ENCODE measurements at regions not wholly inside any gene's neighbourhood (a gene's known extent, or its start where the extent isn't known, plus 50 kb on each side); places are given as distances from the start of the nearest gene placed in this dataset.

- Histone ChIP-seq H3K27ac (replicated peaks) (no peak overlapping the region), H3K4me3 (replicated peaks; ENCODE audit: insufficient read depth, low read length) (no peak overlapping the region), H3K27me3 (ENCODE audit: insufficient read depth, poor library complexity, severe bottlenecking) (no peaks in the 10 kb centered on the region)
- DNase-seq (ENCODE audit: low read depth in 1 of 2, low spot score in 1 of 2), result no peak
- TF ChIP-seq POLR2AphosphoS5 (IDR thresholded peaks at IDR 0.05; ENCODE audit: low read depth) (no peak), SPI1 (IDR thresholded peaks at IDR 0.05; ENCODE audit: borderline replicate concordance, low read depth) (no peak), REST (IDR thresholded peaks at IDR 0.05; ENCODE audit: insufficient replicate concordance, low read depth) (no peak)
Measured at GRCh38 chr5:110082863-110083262, 393.1 kb downstream of the MAN2A1 start.

- Histone ChIP-seq H3K27ac (replicated peaks) (no peak overlapping the region), H3K4me3 (replicated peaks; ENCODE audit: insufficient read depth, low read length) (no peak overlapping the region)
Measured at GRCh38 chr5:110085826-110086225, 396.1 kb downstream of the MAN2A1 start.

GRCh38 chr5:110086658-110087388 is 397.1 kb downstream of the MAN2A1 start:
- no peak for DNase-seq (ENCODE audit: low read depth in 1 of 2, low spot score in 1 of 2)
- TF ChIP-seq POLR2AphosphoS5 (IDR thresholded peaks at IDR 0.05; ENCODE audit: low read depth) (no peak), GABPA (IDR thresholded peaks at IDR 0.05; ENCODE audit: low read depth) (no peak), REST (IDR thresholded peaks at IDR 0.05; ENCODE audit: insufficient replicate concordance, low read depth) (no peak), SPI1 (IDR thresholded peaks at IDR 0.05; ENCODE audit: borderline replicate concordance, low read depth) (no peak), CTCF (IDR thresholded peaks at IDR 0.05; ENCODE audit: insufficient read depth, low read length) (no peak)
- Histone ChIP-seq H3K4me3 (replicated peaks; ENCODE audit: insufficient read depth, low read length) (no peak overlapping the region), H3K27me3 (ENCODE audit: insufficient read depth, poor library complexity, severe bottlenecking) (no peaks in the 10 kb centered on the region), H3K27ac (replicated peaks) (no peak overlapping the region)

More at GRCh38 chr5:110085826-110086225, 396.1 kb downstream of the MAN2A1 start:
- TF ChIP-seq REST (IDR thresholded peaks at IDR 0.05; ENCODE audit: insufficient replicate concordance, low read depth) (no peak), CTCF (IDR thresholded peaks at IDR 0.05; ENCODE audit: insufficient read depth, low read length) (no peak), POLR2AphosphoS5 (IDR thresholded peaks at IDR 0.05; ENCODE audit: low read depth) (no peak)
- no peaks in the 10 kb centered on the region for H3K27me3 ChIP-seq (ENCODE audit: insufficient read depth, poor library complexity, severe bottlenecking)
- no peak for DNase-seq (ENCODE audit: low read depth in 1 of 2, low spot score in 1 of 2)
